Activated T-cell treated with anti-CD3 and anti-CD28 coated beads for 1 hour (primary cell): ENCODE measurements at regions not wholly inside any gene's neighbourhood (a gene's known extent, or its start where the extent isn't known, plus 50 kb on each side); places are given as distances from the start of the nearest gene placed in this dataset.
"Not testable (repeated sequence)": the region's sequence is repeated elsewhere in the genome, so short reads cannot be mapped to it uniquely, and the experiment has no call there.

ENCODE experiments used
- DNase-seq: peaks from one replicate; pipeline ENCODE4 v3.0.0-alpha.2; 2020; ENCODE audit warnings: low read depth

GRCh38 chr1:234776876-234777855 is 167.2 kb upstream of the IRF2BP2 start:
- no peak for DNase-seq

GRCh38 chr1:234776256-234776875 is 166.4 kb upstream of the IRF2BP2 start:
- DNase-seq = no peak

- no peak for DNase-seq
These were observed 165.7 kb upstream of the IRF2BP2 start for GRCh38 chr1:234775477-234776246.

- DNase-seq = no peak
These were observed 165.0 kb upstream of the IRF2BP2 start for GRCh38 chr1:234774971-234775370.

GRCh38 chr1:234773936-234774677 is 164.1 kb upstream of the IRF2BP2 start:
- no peak for DNase-seq

- peak; percentile 70 for DNase-seq
These were observed 162.6 kb upstream of the IRF2BP2 start for GRCh38 chr1:234772345-234773147.

GRCh38 chr1:234771642-234772344 is 161.8 kb upstream of the IRF2BP2 start:
- no peak for DNase-seq

GRCh38 chr1:234770924-234771540 is 161.1 kb upstream of the IRF2BP2 start:
- no peak for DNase-seq

- DNase-seq = no peak
These were observed 160.2 kb upstream of the IRF2BP2 start for GRCh38 chr1:234769986-234770795.

GRCh38 chr1:234769284-234769985 is 159.5 kb upstream of the IRF2BP2 start:
- DNase-seq = no peak

GRCh38 chr1:234768569-234769283 is 158.7 kb upstream of the IRF2BP2 start:
- DNase-seq = no peak

- no peak for DNase-seq
These were observed 158.2 kb upstream of the IRF2BP2 start for GRCh38 chr1:234768171-234768568.

- DNase-seq = no peak
These were observed 155.7 kb upstream of the IRF2BP2 start for GRCh38 chr1:234765672-234766071.

GRCh38 chr1:234765181-234765580 is 155.2 kb upstream of the IRF2BP2 start:
- no peak for DNase-seq

- DNase-seq = no peak
These were observed 153.9 kb upstream of the IRF2BP2 start for GRCh38 chr1:234763910-234764309.

GRCh38 chr1:234763367-234763766 is 153.4 kb upstream of the IRF2BP2 start:
- DNase-seq = no peak

- not testable (repeated sequence) for DNase-seq
These were observed 152.1 kb upstream of the IRF2BP2 start for GRCh38 chr1:234762127-234762526.

GRCh38 chr1:234760303-234760723 is 150.3 kb upstream of the IRF2BP2 start:
- DNase-seq = no peak
